GM12875 (cell line): ENCODE measurements at regions not wholly inside any gene's neighbourhood (a gene's known extent, or its start where the extent isn't known, plus 50 kb on each side); places are given as distances from the start of the nearest gene placed in this dataset.

Experiments used
- H3K4me3 ChIP-seq: one replicate; pipeline ENCODE4 v1.5.1; 2011; ENCODE audit warnings: low read depth, low read length, control low read depth
- CTCF ChIP-seq: IDR thresholded peaks from 2 replicates; pipeline ENCODE4 v1.5.1; 2011; ENCODE audit warnings: low read depth, mild to moderate bottlenecking, control low read depth, inconsistent platforms, low read length, moderate library complexity, borderline replicate concordance; ENCODE audit not compliant: insufficient read depth

GRCh38 chr10:57884965-57885617, 382.6 kb downstream of the IPMK start:
- no peak for TF ChIP-seq CTCF
- H3K4me3 ChIP-seq: no peak overlapping the region

DNA sequence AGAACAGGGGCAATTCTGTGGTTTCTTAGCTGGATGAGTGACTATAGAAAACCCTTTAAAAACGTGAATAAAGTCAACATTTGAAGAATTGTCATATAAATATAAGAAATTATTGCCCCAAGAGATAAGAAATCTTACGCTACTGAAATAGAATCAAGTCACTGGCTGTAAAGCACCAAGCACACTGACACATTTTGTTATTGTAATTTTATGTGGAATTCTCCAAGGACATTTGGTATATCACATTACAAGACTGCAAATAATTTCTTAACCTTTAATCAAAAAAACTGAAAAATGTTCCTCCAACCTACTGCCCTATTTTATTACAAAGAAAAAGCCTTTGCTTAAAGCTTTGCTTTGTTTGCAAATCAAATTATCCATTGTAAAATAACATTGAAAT, 383.3 kb downstream of the IPMK start:
- no peak for TF ChIP-seq CTCF

DNA sequence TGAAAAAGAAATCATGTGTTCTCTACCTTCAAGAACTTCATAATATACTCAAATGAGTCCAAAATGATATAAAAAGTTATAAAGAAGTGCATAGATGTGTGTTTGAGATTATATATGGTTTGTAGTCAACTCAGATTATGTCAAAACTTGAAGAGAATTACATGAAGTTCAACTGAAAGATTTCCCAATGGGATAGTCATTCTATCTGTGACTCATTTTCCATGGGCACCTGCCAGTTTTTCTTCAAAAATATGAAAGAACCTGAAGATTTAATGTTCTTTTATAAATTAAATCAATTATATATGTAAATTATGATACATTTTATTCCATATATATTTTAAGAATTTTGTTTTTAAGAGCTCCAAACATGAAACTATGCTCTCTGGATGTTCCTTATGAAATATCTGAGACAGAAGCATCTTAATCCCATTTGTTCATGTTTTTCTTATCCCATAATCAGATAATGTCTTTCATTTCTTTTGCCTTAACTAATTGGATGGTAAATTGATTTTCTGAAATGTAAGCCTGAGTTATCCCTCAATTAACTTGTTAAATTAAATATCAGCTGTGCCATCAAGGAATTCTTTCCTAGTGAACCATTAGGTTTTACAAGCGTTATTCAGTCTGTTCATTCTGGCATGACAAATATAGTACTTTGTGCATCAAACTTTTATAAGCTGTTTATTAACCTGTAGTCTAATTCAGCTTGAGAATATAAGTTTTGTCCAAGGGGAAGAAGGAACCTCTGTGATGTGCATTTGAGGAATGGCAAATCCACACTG, 387.1 kb downstream of the IPMK start:
- no peak for TF ChIP-seq CTCF
- H3K4me3 ChIP-seq: no peak overlapping the region

More for the DNA sequence above, 383.3 kb downstream of the IPMK start:
- H3K4me3 ChIP-seq: no peak overlapping the region

DNA sequence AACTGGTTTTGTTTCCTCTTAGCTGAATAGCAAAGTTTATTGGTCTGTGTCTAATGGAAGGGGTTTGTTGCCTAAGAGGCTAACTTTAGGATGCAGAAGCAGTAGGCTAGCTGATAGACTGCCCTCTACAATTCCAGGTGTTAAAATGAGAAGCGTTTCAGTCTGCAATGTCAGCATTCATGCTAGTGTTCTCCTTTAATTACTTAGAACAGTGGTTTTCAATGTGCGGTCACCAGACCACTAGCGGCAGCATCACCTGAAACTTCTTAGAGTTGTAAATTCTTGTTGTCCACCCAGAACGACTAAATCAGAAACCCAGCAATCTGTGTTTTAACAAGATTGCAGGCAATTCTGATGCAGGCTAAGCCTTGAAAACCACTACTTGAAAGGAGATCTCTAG, 392.9 kb downstream of the IPMK start:
- H3K4me3 ChIP-seq: no peak overlapping the region
- no peak for TF ChIP-seq CTCF

- no peak for TF ChIP-seq CTCF
- H3K4me3 ChIP-seq: no peak overlapping the region
These were observed 400.5 kb downstream of the IPMK start for GRCh38 chr10:57867241-57867640.

DNA sequence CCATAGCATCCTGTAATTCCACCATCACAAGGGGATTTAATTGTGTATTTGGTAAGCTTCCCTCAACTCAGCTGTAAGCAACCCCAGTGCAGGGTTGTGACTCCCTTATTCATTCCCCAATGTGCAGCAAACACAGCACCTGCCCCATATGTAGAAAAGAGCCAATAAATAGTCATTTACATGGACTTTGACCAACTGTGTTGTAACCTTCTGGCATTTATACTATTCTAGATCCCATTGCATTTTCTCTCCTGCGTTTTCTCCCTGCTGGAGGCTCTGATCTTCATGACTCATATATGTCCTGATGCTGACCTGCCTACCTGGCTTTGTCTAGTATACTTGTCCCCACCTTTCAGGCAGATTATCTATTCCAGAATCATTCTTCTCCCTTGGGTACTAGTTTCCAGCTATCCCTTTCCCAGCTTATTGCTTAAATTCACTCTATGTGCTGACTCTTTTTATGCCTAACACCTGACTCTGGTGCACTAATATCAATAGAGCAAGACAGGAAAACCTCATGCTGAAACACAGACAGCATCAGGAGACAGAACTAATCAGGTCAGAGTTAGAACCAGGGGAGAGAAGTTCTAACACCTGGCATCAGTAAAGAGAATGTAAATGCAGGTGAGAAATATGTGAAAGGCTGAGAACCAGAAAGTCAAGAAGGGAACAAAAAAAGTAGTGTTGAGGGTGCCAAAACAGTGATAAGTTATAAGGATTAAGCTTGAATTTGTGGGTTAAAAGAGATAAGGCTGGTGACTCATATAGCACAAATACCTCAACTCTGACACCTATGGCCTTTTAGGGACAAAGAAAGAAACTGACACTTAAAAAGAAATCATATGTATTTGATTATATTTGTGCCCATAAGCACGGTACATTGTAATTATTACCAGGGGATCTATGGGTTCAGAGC, 402.7 kb downstream of the IPMK start:
- no peak for TF ChIP-seq CTCF
- H3K4me3 ChIP-seq: no peak overlapping the region
